ENCODE measurements at regions not wholly inside any gene's neighbourhood (a gene's known extent, or its start where the extent isn't known, plus 50 kb on each side); places are given as distances from the start of the nearest gene placed in this dataset.

DNA sequence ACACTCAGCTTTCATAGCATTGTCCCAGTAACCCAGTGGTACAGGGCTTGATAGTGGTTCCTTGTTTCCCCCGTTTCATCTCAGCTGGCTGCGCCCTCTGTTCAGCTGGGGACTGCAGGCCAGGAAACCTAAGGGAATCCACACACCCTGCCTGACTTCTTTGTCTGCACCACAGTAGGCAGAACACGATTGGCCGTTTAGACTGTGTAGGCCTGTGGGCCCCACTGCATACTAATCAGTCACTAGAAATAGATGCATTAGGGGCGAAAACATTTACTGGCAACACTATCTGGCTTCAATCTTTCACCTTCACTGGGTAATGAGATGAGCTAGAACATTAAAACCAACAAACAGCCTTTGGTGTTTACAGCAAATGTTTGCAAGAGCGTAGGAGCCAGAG, 512.7 kb upstream of the BRINP1 start:
- no peak overlapping the region for H4K8ac ChIP-seq (ENCODE audit: low read depth, low read length)
- no peak overlapping the region for H3K9ac ChIP-seq (ENCODE audit: low read depth, low read length, poor library complexity)
- H3K4me2 ChIP-seq (ENCODE audit: insufficient read depth, low read length, poor library complexity, severe bottlenecking), result no peak overlapping the region
- no peak overlapping the region for H3K18ac ChIP-seq (ENCODE audit: low read length)
- H3K9me3 ChIP-seq (replicated peaks in 1 of 2; ENCODE audit: control insufficient read depth in 2 of 2, insufficient read depth in 1 of 2, low read depth in 1 of 2, low read length in 2 of 2), result no peaks in the 10 kb centered on the region
- no peaks in the 10 kb centered on the region for H3K4me1 ChIP-seq (ENCODE audit: control insufficient read depth in 2 of 2, insufficient read depth in 1 of 2, low read depth in 1 of 2, low read length in 2 of 2)
- no peak for DNase-seq (ENCODE audit: low spot score)
- no peak overlapping the region for H4K91ac ChIP-seq (ENCODE audit: low read depth, low read length, poor library complexity)
- no peak overlapping the region for H2BK5ac ChIP-seq (ENCODE audit: low read length)
- H3K27me3 ChIP-seq (ENCODE audit: control insufficient read depth in 3 of 3, insufficient read depth in 3 of 3, low read depth in 1 of 3, low read length in 3 of 3), result no peaks in the 10 kb centered on the region
- H3K36me3 ChIP-seq (replicated peaks in 1 of 2; ENCODE audit: control insufficient read depth in 2 of 2, insufficient read depth in 2 of 2, low read length in 2 of 2), result no peaks in the 10 kb centered on the region
- no peak overlapping the region for H3K4me3 ChIP-seq (ENCODE audit: low read length in 2 of 2)
- H2AFZ ChIP-seq (ENCODE audit: low read length), result peak overlapping the region; percentile 5
- H3K23ac ChIP-seq (ENCODE audit: low read depth, low read length, poor library complexity), result no peak overlapping the region
- H2BK15ac ChIP-seq (ENCODE audit: low read length), result no peak overlapping the region
- H2AK5ac ChIP-seq (ENCODE audit: low read depth, low read length), result no peak overlapping the region
- H3K4ac ChIP-seq (ENCODE audit: low read length), result no peak overlapping the region
- WGBS, 2 donors (ENCODE audit: extremely low coverage in 2 of 2, insufficient read length in 2 of 2, insufficient replicate concordance in 1 of 2), result no CpG with 5 or more reads among the region's 6 CpGs
- no peak overlapping the region for H2BK120ac ChIP-seq (ENCODE audit: low read depth, low read length)
- no peak overlapping the region for H2BK12ac ChIP-seq (ENCODE audit: low read length)
- no peaks in the 10 kb centered on the region for H3K79me1 ChIP-seq (ENCODE audit: low read depth, low read length)
- H3K14ac ChIP-seq (ENCODE audit: low read length), result no peak overlapping the region
- no peak overlapping the region for H3K27ac ChIP-seq (replicated peaks; ENCODE audit: low read length)

GRCh38 chr9:119880361-119880760, 511.1 kb upstream of the BRINP1 start:
- Histone ChIP-seq H3K4me1 (ENCODE audit: control insufficient read depth in 2 of 2, insufficient read depth in 1 of 2, low read depth in 1 of 2, low read length in 2 of 2) (no peaks in the 10 kb centered on the region), H3K4me2 (ENCODE audit: insufficient read depth, low read length, poor library complexity, severe bottlenecking) (no peak overlapping the region), H3K79me1 (ENCODE audit: low read depth, low read length) (no peaks in the 10 kb centered on the region), H3K14ac (ENCODE audit: low read length) (no peak overlapping the region), H2BK120ac (ENCODE audit: low read depth, low read length) (no peak overlapping the region), H3K27ac (replicated peaks; ENCODE audit: low read length) (no peak overlapping the region), H3K9me3 (replicated peaks in 1 of 2; ENCODE audit: control insufficient read depth in 2 of 2, insufficient read depth in 1 of 2, low read depth in 1 of 2, low read length in 2 of 2) (no peaks in the 10 kb centered on the region), H4K91ac (ENCODE audit: low read depth, low read length, poor library complexity) (no peak overlapping the region), H3K36me3 (replicated peaks in 1 of 2; ENCODE audit: control insufficient read depth in 2 of 2, insufficient read depth in 2 of 2, low read length in 2 of 2) (no peaks in the 10 kb centered on the region), H3K27me3 (ENCODE audit: control insufficient read depth in 3 of 3, insufficient read depth in 3 of 3, low read depth in 1 of 3, low read length in 3 of 3) (no peaks in the 10 kb centered on the region), H3K23ac (ENCODE audit: low read depth, low read length, poor library complexity) (no peak overlapping the region), H2AFZ (ENCODE audit: low read length) (no peak overlapping the region), H2BK5ac (ENCODE audit: low read length) (no peak overlapping the region), H3K9ac (ENCODE audit: low read depth, low read length, poor library complexity) (no peak overlapping the region), H3K18ac (ENCODE audit: low read length) (no peak overlapping the region), H3K4me3 (ENCODE audit: low read length in 2 of 2) (no peak overlapping the region), H2BK12ac (ENCODE audit: low read length) (no peak overlapping the region), H3K4ac (ENCODE audit: low read length) (no peak overlapping the region), H2BK15ac (ENCODE audit: low read length) (no peak overlapping the region), H4K8ac (ENCODE audit: low read depth, low read length) (no peak overlapping the region), H2AK5ac (ENCODE audit: low read depth, low read length) (no peak overlapping the region)
- no peak for DNase-seq (ENCODE audit: low spot score)
- no CpG with 5 or more reads among the region's 3 CpGs for WGBS, 2 donors (ENCODE audit: extremely low coverage in 2 of 2, insufficient read length in 2 of 2, insufficient replicate concordance in 1 of 2)

DNA sequence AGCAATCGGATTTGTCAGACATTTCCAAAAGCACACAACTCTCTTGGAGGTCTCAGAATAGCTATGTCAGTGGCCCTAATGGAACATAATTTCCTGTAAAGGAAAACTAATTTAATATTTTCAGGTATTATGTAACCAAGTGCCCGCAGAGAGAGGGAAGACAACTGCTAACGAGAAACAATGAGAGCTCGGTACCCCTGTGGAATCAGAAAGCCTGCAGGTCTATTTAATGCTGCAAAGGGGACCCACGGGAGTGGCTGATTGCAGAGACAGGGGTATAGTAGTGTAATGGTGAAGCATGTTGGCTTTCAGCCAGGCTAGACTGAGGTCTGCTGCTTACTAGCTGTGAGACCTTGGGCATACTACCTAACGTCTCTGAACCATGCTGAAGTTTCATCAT, 508.1 kb upstream of the BRINP1 start:
- DNase-seq (ENCODE audit: low spot score), result no peak
- H2AFZ ChIP-seq (ENCODE audit: low read length), result no peak overlapping the region
- WGBS, 2 donors (ENCODE audit: extremely low coverage in 2 of 2, insufficient read length in 2 of 2, insufficient replicate concordance in 1 of 2), result no CpG with 5 or more reads among the region's 6 CpGs
- H3K4ac ChIP-seq (ENCODE audit: low read length), result no peak overlapping the region
- H3K4me1 ChIP-seq (ENCODE audit: control insufficient read depth in 2 of 2, insufficient read depth in 1 of 2, low read depth in 1 of 2, low read length in 2 of 2), result no peaks in the 10 kb centered on the region
- no peak overlapping the region for H2BK5ac ChIP-seq (ENCODE audit: low read length)
- H3K79me1 ChIP-seq (ENCODE audit: low read depth, low read length), result no peaks in the 10 kb centered on the region
- H3K9me3 ChIP-seq (replicated peaks in 1 of 2; ENCODE audit: control insufficient read depth in 2 of 2, insufficient read depth in 1 of 2, low read depth in 1 of 2, low read length in 2 of 2), result no peaks in the 10 kb centered on the region
- no peak overlapping the region for H3K27ac ChIP-seq (replicated peaks; ENCODE audit: low read length)
- no peaks in the 10 kb centered on the region for H3K36me3 ChIP-seq (replicated peaks in 1 of 2; ENCODE audit: control insufficient read depth in 2 of 2, insufficient read depth in 2 of 2, low read length in 2 of 2)
- H2AK5ac ChIP-seq (ENCODE audit: low read depth, low read length), result no peak overlapping the region
- no peak overlapping the region for H3K18ac ChIP-seq (ENCODE audit: low read length)
- no peak overlapping the region for H4K8ac ChIP-seq (ENCODE audit: low read depth, low read length)
- no peak overlapping the region for H2BK120ac ChIP-seq (ENCODE audit: low read depth, low read length)
- H4K91ac ChIP-seq (ENCODE audit: low read depth, low read length, poor library complexity), result no peak overlapping the region
- H3K27me3 ChIP-seq (ENCODE audit: control insufficient read depth in 3 of 3, insufficient read depth in 3 of 3, low read depth in 1 of 3, low read length in 3 of 3), result no peaks in the 10 kb centered on the region
- H2BK15ac ChIP-seq (ENCODE audit: low read length), result no peak overlapping the region
- no peak overlapping the region for H2BK12ac ChIP-seq (ENCODE audit: low read length)
- H3K9ac ChIP-seq (ENCODE audit: low read depth, low read length, poor library complexity), result no peak overlapping the region
- no peak overlapping the region for H3K23ac ChIP-seq (ENCODE audit: low read depth, low read length, poor library complexity)
- no peak overlapping the region for H3K4me2 ChIP-seq (ENCODE audit: insufficient read depth, low read length, poor library complexity, severe bottlenecking)
- no peak overlapping the region for H3K14ac ChIP-seq (ENCODE audit: low read length)
- H3K4me3 ChIP-seq (ENCODE audit: low read length in 2 of 2), result no peak overlapping the region

GRCh38 chr9:119873877-119874276, 504.6 kb upstream of the BRINP1 start:
- Histone ChIP-seq H4K8ac (ENCODE audit: low read depth, low read length) (no peak overlapping the region), H3K27me3 (ENCODE audit: control insufficient read depth in 3 of 3, insufficient read depth in 3 of 3, low read depth in 1 of 3, low read length in 3 of 3) (no peaks in the 10 kb centered on the region), H2BK12ac (ENCODE audit: low read length) (no peak overlapping the region), H2BK120ac (ENCODE audit: low read depth, low read length) (no peak overlapping the region), H3K79me1 (ENCODE audit: low read depth, low read length) (no peaks in the 10 kb centered on the region), H2AFZ (ENCODE audit: low read length) (no peak overlapping the region), H3K27ac (replicated peaks; ENCODE audit: low read length) (no peak overlapping the region), H3K14ac (ENCODE audit: low read length) (no peak overlapping the region), H2BK15ac (ENCODE audit: low read length) (no peak overlapping the region), H4K91ac (ENCODE audit: low read depth, low read length, poor library complexity) (no peak overlapping the region), H3K9ac (ENCODE audit: low read depth, low read length, poor library complexity) (no peak overlapping the region), H3K36me3 (replicated peaks in 1 of 2; ENCODE audit: control insufficient read depth in 2 of 2, insufficient read depth in 2 of 2, low read length in 2 of 2) (no peaks in the 10 kb centered on the region), H3K18ac (ENCODE audit: low read length) (no peak overlapping the region), H3K23ac (ENCODE audit: low read depth, low read length, poor library complexity) (no peak overlapping the region), H2BK5ac (ENCODE audit: low read length) (no peak overlapping the region), H3K4ac (ENCODE audit: low read length) (no peak overlapping the region), H3K4me1 (ENCODE audit: control insufficient read depth in 2 of 2, insufficient read depth in 1 of 2, low read depth in 1 of 2, low read length in 2 of 2) (no peaks in the 10 kb centered on the region), H3K4me2 (ENCODE audit: insufficient read depth, low read length, poor library complexity, severe bottlenecking) (no peak overlapping the region), H3K4me3 (ENCODE audit: low read length in 2 of 2) (no peak overlapping the region), H3K9me3 (replicated peaks in 1 of 2; ENCODE audit: control insufficient read depth in 2 of 2, insufficient read depth in 1 of 2, low read depth in 1 of 2, low read length in 2 of 2) (no peaks in the 10 kb centered on the region), H2AK5ac (ENCODE audit: low read depth, low read length) (no peak overlapping the region)
- no peak for DNase-seq (ENCODE audit: low spot score)
- no CpG with 5 or more reads among the region's 3 CpGs for WGBS, 2 donors (ENCODE audit: extremely low coverage in 2 of 2, insufficient read length in 2 of 2, insufficient replicate concordance in 1 of 2)

Data from neuronal stem cell (in vitro differentiated cells).